A204.1 (cell line): ENCODE measurements at regions not wholly inside any gene's neighbourhood (a gene's known extent, or its start where the extent isn't known, plus 50 kb on each side); places are given as distances from the start of the nearest gene placed in this dataset.
"Not testable (repeated sequence)": the region's sequence is repeated elsewhere in the genome, so short reads cannot be mapped to it uniquely, and the experiment has no call there.

Experiments
- FAIRE-seq: peaks from 2 replicates; lab custom pipeline; 2012; peaks lifted over from hg19 to GRCh38; lab: Jason Lieb, UNC

- no peak for FAIRE-seq
Observed at GRCh38 chr17:71801301-71801700, 319.5 kb upstream of the SOX9 start.

GRCh38 chr17:71802663-71803062, 318.2 kb upstream of the SOX9 start:
- FAIRE-seq: no peak

GRCh38 chr17:71803656-71804284, 317.1 kb upstream of the SOX9 start:
- FAIRE-seq: no peak

GRCh38 chr17:71809537-71809936, 311.3 kb upstream of the SOX9 start:
- no peak for FAIRE-seq

GRCh38 chr17:71813861-71814260, 307.0 kb upstream of the SOX9 start:
- not testable (repeated sequence) for FAIRE-seq

GRCh38 chr17:71821511-71821910, 299.3 kb upstream of the SOX9 start:
- FAIRE-seq: no peak

GRCh38 chr17:71824671-71825070, 296.1 kb upstream of the SOX9 start:
- FAIRE-seq: no peak

- FAIRE-seq: no peak
Observed at GRCh38 chr17:71825687-71826086, 295.1 kb upstream of the SOX9 start.

GRCh38 chr17:71828182-71828596, 292.6 kb upstream of the SOX9 start:
- FAIRE-seq: no peak

- FAIRE-seq: no peak
Observed at GRCh38 chr17:71830866-71831265, 290.0 kb upstream of the SOX9 start.

- no peak for FAIRE-seq
Observed at GRCh38 chr17:71842986-71843385, 277.8 kb upstream of the SOX9 start.

- FAIRE-seq: no peak
Observed at GRCh38 chr17:71845337-71845736, 275.5 kb upstream of the SOX9 start.

- FAIRE-seq: no peak
Observed at GRCh38 chr17:71846561-71847110, 274.2 kb upstream of the SOX9 start.

GRCh38 chr17:71849783-71850768, 270.7 kb upstream of the SOX9 start:
- FAIRE-seq: no peak

GRCh38 chr17:71850812-71851211, 270.0 kb upstream of the SOX9 start:
- FAIRE-seq: no peak

- FAIRE-seq: no peak
Observed at GRCh38 chr17:71855010-71855409, 265.8 kb upstream of the SOX9 start.

- no peak for FAIRE-seq
Observed at GRCh38 chr17:71864755-71865154, 256.1 kb upstream of the SOX9 start.

- FAIRE-seq: no peak
Observed at GRCh38 chr17:71866095-71866494, 254.7 kb upstream of the SOX9 start.

GRCh38 chr17:71869293-71869692, 251.5 kb upstream of the SOX9 start:
- FAIRE-seq: no peak

- FAIRE-seq: peak; percentile 44
Observed at GRCh38 chr17:71869841-71870545, 250.8 kb upstream of the SOX9 start.

- no peak for FAIRE-seq
Observed at GRCh38 chr17:71870546-71870862, 250.3 kb upstream of the SOX9 start.

GRCh38 chr17:71872843-71873485, 247.9 kb upstream of the SOX9 start:
- FAIRE-seq: no peak
